ENCODE measurements at regions not wholly inside any gene's neighbourhood (a gene's known extent, or its start where the extent isn't known, plus 50 kb on each side); places are given as distances from the start of the nearest gene placed in this dataset.

- ChIA-PET POLR2A (interaction anchor here (0.6 kb wide), 1 partner anchor 10 kb away, joined by 20 read pairs; no protein-coding TSS in a partner anchor), CTCF (interaction anchor here (0.9 kb wide), 1 partner anchor 117 kb away, joined by 3 read pairs; no protein-coding TSS in a partner anchor)
- DNase-seq (ENCODE audit: low read depth, low spot score) (peak; percentile 87), ATAC-seq (peak; percentile 92)
- Histone ChIP-seq H3K27ac (ENCODE audit: low read length) (no peak overlapping the region), H3K27me3 (ENCODE audit: control insufficient read depth, insufficient read depth, low read length) (no peaks in the 10 kb centered on the region), H3K9me3 (ENCODE audit: control insufficient read depth, insufficient read depth, low read depth, low read length) (no peaks in the 10 kb centered on the region; the same call in 1 of the 2 replicates), H3K4me1 (ENCODE audit: control insufficient read depth, insufficient read depth, low read length) (no peaks in the 10 kb centered on the region; the same call in none of the 2 replicates), H3K4me3 (ENCODE audit: low read depth in 2 of 2, low read length in 2 of 2) (no peak overlapping the region), H3K36me3 (ENCODE audit: control insufficient read depth, insufficient read depth, low read length) (no peaks in the 10 kb centered on the region)
- in situ Hi-C loops (cut with HindIII; ENCODE audit: low pct_unique_long_range_greater_than_20kb, low sequenced_read_pairs): no loop called here
- intact Hi-C loops (cut with micrococcal nuclease; ENCODE audit: unreplicated experiment): no loop called here
- TF ChIP-seq TCF7L2 (IDR thresholded peaks at IDR 0.05; ENCODE audit: low read depth, low read length) (no peak), POLR2AphosphoS5 (IDR thresholded peaks at IDR 0.05; ENCODE audit: low read depth, low read length) (no peak), CTCF (IDR thresholded peaks at IDR 0.05) (no peak), REST (IDR thresholded peaks at IDR 0.05; ENCODE audit: insufficient read depth in 1 of 2, low read depth in 2 of 2, low read length in 1 of 2) (no peak), SIN3A (IDR thresholded peaks at IDR 0.05; ENCODE audit: borderline replicate concordance, insufficient read depth, low read depth, low read length) (no peak)
- BruUV-seq (replicated peaks): no TSS peak
Measured at GRCh38 chr6:85360794-85361642, 88.9 kb upstream of the NT5E start.

GRCh38 chr6:85357651-85358050 is 92.2 kb upstream of the NT5E start:
- in situ Hi-C loops (cut with HindIII; ENCODE audit: low pct_unique_long_range_greater_than_20kb, low sequenced_read_pairs): no loop called here

More at GRCh38 chr6:85357651-85358050, 92.2 kb upstream of the NT5E start:
- Histone ChIP-seq H3K27ac (ENCODE audit: low read length) (no peak overlapping the region; the same call in 1 of the 2 replicates), H3K27me3 (ENCODE audit: control insufficient read depth, insufficient read depth, low read length) (no peaks in the 10 kb centered on the region), H3K36me3 (ENCODE audit: control insufficient read depth, insufficient read depth, low read length) (no peaks in the 10 kb centered on the region), H3K4me3 (ENCODE audit: low read depth in 2 of 2, low read length in 2 of 2) (no peak overlapping the region), H3K4me1 (ENCODE audit: control insufficient read depth, insufficient read depth, low read length) (no peaks in the 10 kb centered on the region; the same call in none of the 2 replicates), H3K9me3 (ENCODE audit: control insufficient read depth, insufficient read depth, low read depth, low read length) (no peaks in the 10 kb centered on the region; the same call in 1 of the 2 replicates)
- POLR2A ChIA-PET: no interaction called here
- CTCF ChIA-PET: no interaction called here
- TF ChIP-seq REST (IDR thresholded peaks at IDR 0.05; ENCODE audit: insufficient read depth in 1 of 2, low read depth in 2 of 2, low read length in 1 of 2) (no peak), POLR2AphosphoS5 (IDR thresholded peaks at IDR 0.05; ENCODE audit: low read depth, low read length) (no peak), CTCF (IDR thresholded peaks at IDR 0.05) (no peak), TCF7L2 (IDR thresholded peaks at IDR 0.05; ENCODE audit: low read depth, low read length) (no peak), SIN3A (IDR thresholded peaks at IDR 0.05; ENCODE audit: borderline replicate concordance, insufficient read depth, low read depth, low read length) (no peak)
- intact Hi-C loops (cut with micrococcal nuclease; ENCODE audit: unreplicated experiment): loop anchor here (2.0 kb wide), 1 partner anchor 179 kb away; no protein-coding TSS in a partner anchor
- ATAC-seq: no peak
- no peak for DNase-seq (ENCODE audit: low read depth, low spot score)
- no TSS peak for BruUV-seq (replicated peaks)
